ENCODE measurements at regions not wholly inside any gene's neighbourhood (a gene's known extent, or its start where the extent isn't known, plus 50 kb on each side); places are given as distances from the start of the nearest gene placed in this dataset.

- no peak for TF ChIP-seq CTCF (IDR thresholded peaks at IDR 0.05)
- no peak for TF ChIP-seq POLR2A (IDR thresholded peaks at IDR 0.05)
Observed at GRCh38 chr13:105538346-105538745, 997.1 kb downstream of the EFNB2 start.

Data from right lobe of liver (tissue), 4 donors.